OCI-LY3 (cell line): ENCODE measurements at regions not wholly inside any gene's neighbourhood (a gene's known extent, or its start where the extent isn't known, plus 50 kb on each side); places are given as distances from the start of the nearest gene placed in this dataset.

Experiments
- EZH2phosphoT487 ChIP-seq: fragments of 200-600 bp; shearing (Covaris generic); IDR thresholded peaks from 2 replicates; pipeline ENCODE4 v1.6.1; 2018; ENCODE audit warnings: antibody characterized with exemption, mixed run types, low read depth
- TF ChIP-seq, protein P1 (sequence below): fragments of 200-600, 300-600 bp; sonication (generic); IDR thresholded peaks from 2 replicates; pipeline ENCODE4 v1.5.1; 2014; ENCODE audit warnings: antibody characterized with exemption, low read length, low read depth

DNA sequence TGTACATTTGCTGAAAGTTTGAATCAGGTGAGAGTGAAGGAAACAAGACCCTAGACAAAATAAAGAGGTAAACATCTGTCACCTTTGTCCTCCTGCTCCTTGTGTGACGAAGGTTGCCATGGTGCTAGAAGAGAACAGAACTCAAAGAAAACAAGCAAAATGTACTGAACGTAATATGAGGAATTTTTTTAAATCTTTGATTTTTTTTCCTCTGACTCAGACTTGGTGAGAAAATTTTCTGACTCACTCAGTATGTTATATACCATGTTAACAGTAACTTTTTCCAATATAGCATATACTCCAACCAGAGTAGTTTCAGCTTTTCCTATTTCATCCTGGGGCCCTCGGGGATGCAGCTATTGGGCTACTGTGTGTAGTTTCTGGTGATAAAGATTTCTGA, 2114.6 kb upstream of the PIK3C3 start:
- TF ChIP-seq, protein P1, sequence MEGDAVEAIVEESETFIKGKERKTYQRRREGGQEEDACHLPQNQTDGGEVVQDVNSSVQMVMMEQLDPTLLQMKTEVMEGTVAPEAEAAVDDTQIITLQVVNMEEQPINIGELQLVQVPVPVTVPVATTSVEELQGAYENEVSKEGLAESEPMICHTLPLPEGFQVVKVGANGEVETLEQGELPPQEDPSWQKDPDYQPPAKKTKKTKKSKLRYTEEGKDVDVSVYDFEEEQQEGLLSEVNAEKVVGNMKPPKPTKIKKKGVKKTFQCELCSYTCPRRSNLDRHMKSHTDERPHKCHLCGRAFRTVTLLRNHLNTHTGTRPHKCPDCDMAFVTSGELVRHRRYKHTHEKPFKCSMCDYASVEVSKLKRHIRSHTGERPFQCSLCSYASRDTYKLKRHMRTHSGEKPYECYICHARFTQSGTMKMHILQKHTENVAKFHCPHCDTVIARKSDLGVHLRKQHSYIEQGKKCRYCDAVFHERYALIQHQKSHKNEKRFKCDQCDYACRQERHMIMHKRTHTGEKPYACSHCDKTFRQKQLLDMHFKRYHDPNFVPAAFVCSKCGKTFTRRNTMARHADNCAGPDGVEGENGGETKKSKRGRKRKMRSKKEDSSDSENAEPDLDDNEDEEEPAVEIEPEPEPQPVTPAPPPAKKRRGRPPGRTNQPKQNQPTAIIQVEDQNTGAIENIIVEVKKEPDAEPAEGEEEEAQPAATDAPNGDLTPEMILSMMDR = no peak
- TF ChIP-seq EZH2phosphoT487 = no peak
